ENCODE measurements at regions not wholly inside any gene's neighbourhood (a gene's known extent, or its start where the extent isn't known, plus 50 kb on each side); places are given as distances from the start of the nearest gene placed in this dataset.

DNA sequence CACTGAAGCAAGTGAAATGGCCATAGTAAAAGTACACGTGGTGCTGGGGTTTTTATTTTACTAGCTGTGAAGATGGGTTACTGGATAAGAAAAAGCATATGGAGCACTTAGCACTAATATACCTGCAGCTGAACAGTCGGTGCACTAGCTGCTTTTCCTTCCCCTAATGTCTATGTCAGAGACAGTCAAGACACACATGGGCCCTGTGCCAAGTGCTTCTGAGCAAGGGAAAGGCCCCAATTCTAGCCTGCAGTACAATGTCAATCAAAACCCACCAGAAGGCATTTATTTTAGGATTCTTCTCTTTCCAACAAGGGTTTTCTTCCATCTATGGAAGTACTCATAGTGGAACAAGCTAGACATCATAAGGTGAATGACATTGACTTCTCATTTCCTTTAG is 716.7 kb downstream of the CCSER2 start:
- Histone ChIP-seq H4K20me1 (ENCODE audit: low read depth, low read length) (no peaks in the 10 kb centered on the region), H3K9me2 (replicated peaks; ENCODE audit: insufficient read depth, low read length) (no peaks in the 10 kb centered on the region), H3K79me2 (ENCODE audit: insufficient read depth, low read length) (no peaks in the 10 kb centered on the region), H3K4me3 (ENCODE audit: insufficient read depth, low read length, poor library complexity, severe bottlenecking) (no peak overlapping the region), H2AFZ (ENCODE audit: low read depth, low read length, severe bottlenecking) (no peak overlapping the region), H3K4me2 (ENCODE audit: low read depth, low read length, poor library complexity, severe bottlenecking) (no peak overlapping the region), H3K27me3 (ENCODE audit: low read length) (no peaks in the 10 kb centered on the region), H3K36me3 (ENCODE audit: low read length) (no peaks in the 10 kb centered on the region), H3K27ac (ENCODE audit: low read depth, low read length) (no peak overlapping the region), H3F3A (ENCODE audit: insufficient read depth) (no peaks in the 10 kb centered on the region), H3K9me3 (ENCODE audit: insufficient read depth, low read length) (no peaks in the 10 kb centered on the region), H3K9ac (ENCODE audit: low read length) (no peak overlapping the region)
- TF ChIP-seq, protein P1, sequence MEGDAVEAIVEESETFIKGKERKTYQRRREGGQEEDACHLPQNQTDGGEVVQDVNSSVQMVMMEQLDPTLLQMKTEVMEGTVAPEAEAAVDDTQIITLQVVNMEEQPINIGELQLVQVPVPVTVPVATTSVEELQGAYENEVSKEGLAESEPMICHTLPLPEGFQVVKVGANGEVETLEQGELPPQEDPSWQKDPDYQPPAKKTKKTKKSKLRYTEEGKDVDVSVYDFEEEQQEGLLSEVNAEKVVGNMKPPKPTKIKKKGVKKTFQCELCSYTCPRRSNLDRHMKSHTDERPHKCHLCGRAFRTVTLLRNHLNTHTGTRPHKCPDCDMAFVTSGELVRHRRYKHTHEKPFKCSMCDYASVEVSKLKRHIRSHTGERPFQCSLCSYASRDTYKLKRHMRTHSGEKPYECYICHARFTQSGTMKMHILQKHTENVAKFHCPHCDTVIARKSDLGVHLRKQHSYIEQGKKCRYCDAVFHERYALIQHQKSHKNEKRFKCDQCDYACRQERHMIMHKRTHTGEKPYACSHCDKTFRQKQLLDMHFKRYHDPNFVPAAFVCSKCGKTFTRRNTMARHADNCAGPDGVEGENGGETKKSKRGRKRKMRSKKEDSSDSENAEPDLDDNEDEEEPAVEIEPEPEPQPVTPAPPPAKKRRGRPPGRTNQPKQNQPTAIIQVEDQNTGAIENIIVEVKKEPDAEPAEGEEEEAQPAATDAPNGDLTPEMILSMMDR (IDR thresholded peaks at IDR 0.05; ENCODE audit: insufficient read depth, low read length, poor library complexity, severe bottlenecking) = no peak
- no peak for TF ChIP-seq EZH2phosphoT487 (conservative IDR thresholded peaks at IDR 0.05; ENCODE audit: low read length)

DNA sequence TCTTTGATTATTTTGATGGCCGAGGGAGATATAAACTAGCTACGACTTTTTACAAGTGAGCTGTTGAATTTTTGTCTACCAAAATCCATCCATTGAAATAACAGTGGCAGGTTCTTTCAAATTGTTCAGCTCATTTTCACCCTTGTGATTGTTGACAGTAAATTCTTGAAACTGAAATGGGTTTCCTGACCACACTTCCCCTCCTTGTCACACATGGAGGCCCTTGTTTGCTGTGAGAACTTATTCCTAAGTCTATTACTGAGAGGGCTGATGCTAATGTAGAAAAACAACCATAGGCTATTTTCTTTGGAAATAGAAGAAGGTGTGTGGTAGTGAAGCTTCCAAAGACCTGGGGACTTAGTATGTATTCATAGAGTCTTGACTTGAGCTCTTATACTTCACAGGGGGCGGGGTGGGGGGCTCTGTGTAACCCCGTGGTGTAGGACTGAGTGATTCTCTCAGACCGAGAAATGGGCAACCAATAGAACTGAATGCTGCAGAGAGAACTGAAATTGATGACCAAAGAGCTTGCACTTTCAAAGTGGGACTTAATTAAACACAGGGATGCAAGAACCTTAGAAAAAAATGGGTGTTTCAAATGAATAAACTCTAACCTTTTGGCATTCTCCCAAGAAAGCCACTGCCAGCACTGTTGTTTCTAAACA is 718.9 kb downstream of the CCSER2 start:
- Histone ChIP-seq H3K27me3 (ENCODE audit: low read length) (no peaks in the 10 kb centered on the region), H3K36me3 (ENCODE audit: low read length) (no peaks in the 10 kb centered on the region), H3K9me2 (replicated peaks; ENCODE audit: insufficient read depth, low read length) (no peaks in the 10 kb centered on the region), H3K27ac (ENCODE audit: low read depth, low read length) (no peak overlapping the region), H3K9me3 (ENCODE audit: insufficient read depth, low read length) (no peaks in the 10 kb centered on the region), H3K79me2 (ENCODE audit: insufficient read depth, low read length) (no peaks in the 10 kb centered on the region), H2AFZ (ENCODE audit: low read depth, low read length, severe bottlenecking) (no peak overlapping the region), H4K20me1 (ENCODE audit: low read depth, low read length) (no peaks in the 10 kb centered on the region), H3K4me2 (ENCODE audit: low read depth, low read length, poor library complexity, severe bottlenecking) (no peak overlapping the region), H3K9ac (ENCODE audit: low read length) (no peak overlapping the region), H3K4me3 (ENCODE audit: insufficient read depth, low read length, poor library complexity, severe bottlenecking) (no peak overlapping the region), H3F3A (ENCODE audit: insufficient read depth) (no peaks in the 10 kb centered on the region)
- no peak for TF ChIP-seq EZH2phosphoT487 (conservative IDR thresholded peaks at IDR 0.05; ENCODE audit: low read length)
- TF ChIP-seq, protein P1 (IDR thresholded peaks at IDR 0.05; ENCODE audit: insufficient read depth, low read length, poor library complexity, severe bottlenecking) = no peak

DNA sequence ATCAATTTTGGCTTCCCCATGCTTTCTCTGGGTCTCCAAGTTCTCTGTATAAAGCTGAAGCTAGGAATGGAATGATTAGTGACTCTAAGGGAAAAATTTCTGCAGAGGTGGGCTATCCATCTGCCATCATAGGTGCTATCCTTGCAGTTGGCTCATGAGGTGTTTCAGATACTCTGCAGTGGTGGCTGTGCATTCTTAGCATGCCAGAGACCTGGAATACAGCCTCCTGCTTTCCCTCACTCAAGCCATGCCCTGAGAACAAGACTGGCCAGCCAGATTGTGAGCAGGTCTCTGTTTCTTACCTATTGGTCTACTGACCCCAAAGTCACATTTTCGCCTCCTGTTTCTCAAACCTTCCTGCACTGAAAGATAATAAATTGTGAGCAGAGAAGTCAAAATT is 719.6 kb downstream of the CCSER2 start:
- Histone ChIP-seq H3F3A (ENCODE audit: insufficient read depth) (no peaks in the 10 kb centered on the region), H3K4me2 (ENCODE audit: low read depth, low read length, poor library complexity, severe bottlenecking) (no peak overlapping the region), H4K20me1 (ENCODE audit: low read depth, low read length) (no peaks in the 10 kb centered on the region), H3K36me3 (ENCODE audit: low read length) (no peaks in the 10 kb centered on the region), H3K9ac (ENCODE audit: low read length) (no peak overlapping the region), H3K27me3 (ENCODE audit: low read length) (no peaks in the 10 kb centered on the region), H3K9me2 (replicated peaks; ENCODE audit: insufficient read depth, low read length) (no peaks in the 10 kb centered on the region), H3K4me3 (ENCODE audit: insufficient read depth, low read length, poor library complexity, severe bottlenecking) (no peak overlapping the region), H3K79me2 (ENCODE audit: insufficient read depth, low read length) (no peaks in the 10 kb centered on the region), H2AFZ (ENCODE audit: low read depth, low read length, severe bottlenecking) (no peak overlapping the region), H3K9me3 (ENCODE audit: insufficient read depth, low read length) (no peaks in the 10 kb centered on the region), H3K27ac (ENCODE audit: low read depth, low read length) (no peak overlapping the region)
- TF ChIP-seq EZH2phosphoT487 (conservative IDR thresholded peaks at IDR 0.05; ENCODE audit: low read length) = no peak
- TF ChIP-seq, protein P1 (IDR thresholded peaks at IDR 0.05; ENCODE audit: insufficient read depth, low read length, poor library complexity, severe bottlenecking) = no peak
